ENCODE measurements at regions not wholly inside any gene's neighbourhood (a gene's known extent, or its start where the extent isn't known, plus 50 kb on each side); places are given as distances from the start of the nearest gene placed in this dataset.

DNA sequence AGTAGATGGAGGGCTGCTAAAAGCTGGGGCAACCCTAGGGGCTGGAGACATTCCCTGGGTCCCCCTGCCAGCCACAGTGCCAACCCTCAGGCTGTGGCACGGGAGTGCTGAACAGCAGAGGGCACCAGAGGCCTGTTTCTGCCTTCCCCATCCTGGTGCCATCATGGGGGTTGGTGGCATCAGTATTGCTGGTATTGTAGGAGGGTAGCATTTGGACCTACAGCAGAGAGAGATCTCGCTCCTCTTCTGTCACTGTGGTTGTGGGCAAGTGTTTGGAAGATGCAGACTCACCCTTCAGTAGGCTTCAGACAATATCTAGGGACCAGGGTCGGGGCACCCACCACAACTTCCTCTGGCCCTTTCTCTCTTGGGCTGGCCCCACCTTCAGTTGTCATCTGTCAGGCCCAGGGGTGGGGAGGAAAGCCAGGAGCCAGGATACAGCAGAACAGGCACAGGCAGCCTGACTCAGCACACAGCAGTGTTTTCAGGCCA lies 123.5 kb downstream of the RPLP1 start:
- WGBS: 58% methylated on average over 2 of the region's 3 CpGs

DNA sequence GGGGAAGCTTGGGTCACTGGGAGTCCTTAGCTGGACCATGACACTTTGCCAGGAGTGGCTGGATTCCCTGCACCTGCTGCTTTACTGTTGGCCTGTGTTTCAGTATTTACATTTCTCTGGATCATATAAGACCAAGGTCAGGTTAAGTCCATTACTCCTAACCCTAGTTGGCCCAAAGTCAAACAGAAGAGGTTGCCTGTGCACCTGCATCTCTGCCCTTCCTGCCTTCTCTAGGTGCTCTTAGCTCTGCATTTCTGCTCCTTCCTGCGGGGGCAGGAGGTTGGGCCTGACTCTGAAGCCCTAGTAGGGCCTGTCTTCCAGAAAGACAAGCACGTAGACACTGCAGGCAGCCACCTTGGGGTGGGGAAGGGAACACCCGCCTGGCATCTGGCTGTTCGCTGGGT lies 124.3 kb downstream of the RPLP1 start:
- DNase-seq (ENCODE audit: extremely low spot score): no peak

More for the DNA sequence above, 123.5 kb downstream of the RPLP1 start:
- H3K9me3 ChIP-seq: no peaks in the 10 kb centered on the region
- no peak overlapping the region for H3K4me3 ChIP-seq
- no peaks in the 10 kb centered on the region for H3K36me3 ChIP-seq
- peaks cover 0 to 7% (median 3%) of the 10 kb centered on the region in 4 donors for H3K4me1 ChIP-seq
- no peak for DNase-seq (ENCODE audit: extremely low spot score)
- peaks cover 0 to 5% (median 0%) of the 10 kb centered on the region in 4 donors for H3K27me3 ChIP-seq
- no peak overlapping the region for H3K27ac ChIP-seq (replicated peaks in 1 of 4)
- no peak for TF ChIP-seq EP300 (IDR thresholded peaks at IDR 0.05)
- TF ChIP-seq, protein P1, sequence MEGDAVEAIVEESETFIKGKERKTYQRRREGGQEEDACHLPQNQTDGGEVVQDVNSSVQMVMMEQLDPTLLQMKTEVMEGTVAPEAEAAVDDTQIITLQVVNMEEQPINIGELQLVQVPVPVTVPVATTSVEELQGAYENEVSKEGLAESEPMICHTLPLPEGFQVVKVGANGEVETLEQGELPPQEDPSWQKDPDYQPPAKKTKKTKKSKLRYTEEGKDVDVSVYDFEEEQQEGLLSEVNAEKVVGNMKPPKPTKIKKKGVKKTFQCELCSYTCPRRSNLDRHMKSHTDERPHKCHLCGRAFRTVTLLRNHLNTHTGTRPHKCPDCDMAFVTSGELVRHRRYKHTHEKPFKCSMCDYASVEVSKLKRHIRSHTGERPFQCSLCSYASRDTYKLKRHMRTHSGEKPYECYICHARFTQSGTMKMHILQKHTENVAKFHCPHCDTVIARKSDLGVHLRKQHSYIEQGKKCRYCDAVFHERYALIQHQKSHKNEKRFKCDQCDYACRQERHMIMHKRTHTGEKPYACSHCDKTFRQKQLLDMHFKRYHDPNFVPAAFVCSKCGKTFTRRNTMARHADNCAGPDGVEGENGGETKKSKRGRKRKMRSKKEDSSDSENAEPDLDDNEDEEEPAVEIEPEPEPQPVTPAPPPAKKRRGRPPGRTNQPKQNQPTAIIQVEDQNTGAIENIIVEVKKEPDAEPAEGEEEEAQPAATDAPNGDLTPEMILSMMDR (IDR thresholded peaks at IDR 0.05): peak; percentile 56 to 61 (median 60)
- intact Hi-C loops (cut with DNase I): loop anchor here (2.0 kb wide), 1 partner anchor 913 kb away; no protein-coding TSS in a partner anchor

DNA sequence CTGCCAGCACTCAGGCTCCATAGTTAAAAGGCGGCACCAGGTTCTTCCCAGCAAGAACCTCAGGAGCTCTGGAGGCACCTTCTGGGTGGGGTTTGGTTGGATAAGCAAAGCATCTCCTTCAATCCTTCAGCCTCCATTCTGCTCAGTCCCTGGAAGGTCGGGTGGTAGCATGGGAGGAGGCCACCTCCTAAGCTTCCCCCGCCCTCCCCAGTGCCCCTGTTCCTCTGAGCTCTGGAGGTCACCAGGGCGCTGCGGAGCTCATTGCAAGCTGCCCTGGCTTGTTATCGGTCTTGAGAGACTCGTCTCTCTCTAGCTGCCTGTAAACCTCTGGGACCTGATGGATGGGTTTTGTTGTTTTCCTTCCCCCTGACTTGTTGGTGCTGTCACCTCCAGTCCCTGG lies 124.8 kb downstream of the RPLP1 start:
- WGBS: 88% methylated on average over 7 of the region's 7 CpGs
- intact Hi-C loops (cut with DNase I): loop anchor here (2.0 kb wide), 1 partner anchor 911 kb away; no protein-coding TSS in a partner anchor
- no peak for DNase-seq (ENCODE audit: extremely low spot score)
- Histone ChIP-seq H3K4me1 (peaks cover 0 to 7% (median 3%) of the 10 kb centered on the region in 4 donors), H3K27ac (replicated peaks in 1 of 4) (no peak overlapping the region), H3K4me3 (no peak overlapping the region), H3K9me3 (no peaks in the 10 kb centered on the region), H3K27me3 (peaks cover 0 to 2% (median 0%) of the 10 kb centered on the region in 4 donors), H3K36me3 (no peaks in the 10 kb centered on the region)
- TF ChIP-seq POLR2AphosphoS5 (IDR thresholded peaks at IDR 0.05): no peak
- TF ChIP-seq, protein P1 (IDR thresholded peaks at IDR 0.05): no peak
- no peak for TF ChIP-seq EP300 (IDR thresholded peaks at IDR 0.05)
- TF ChIP-seq POLR2A (IDR thresholded peaks at IDR 0.05; ENCODE audit: low read depth): no peak

More for the DNA sequence above, 124.3 kb downstream of the RPLP1 start:
- Histone ChIP-seq H3K4me3 (no peak overlapping the region), H3K36me3 (no peaks in the 10 kb centered on the region), H3K4me1 (peaks cover 0 to 7% (median 3%) of the 10 kb centered on the region in 4 donors), H3K9me3 (no peaks in the 10 kb centered on the region), H3K27ac (replicated peaks in 1 of 4) (no peak overlapping the region), H3K27me3 (peaks cover 0 to 5% (median 0%) of the 10 kb centered on the region in 4 donors)
- TF ChIP-seq POLR2AphosphoS5 (IDR thresholded peaks at IDR 0.05): no peak
- TF ChIP-seq POLR2A (IDR thresholded peaks at IDR 0.05; ENCODE audit: low read depth): no peak
- no peak for TF ChIP-seq EP300 (IDR thresholded peaks at IDR 0.05)
- TF ChIP-seq, protein P1 (IDR thresholded peaks at IDR 0.05): no peak
- intact Hi-C loops (cut with DNase I): loop anchor here (2.0 kb wide), 1 partner anchor 912 kb away; no protein-coding TSS in a partner anchor
- 100% methylated on average over 1 of the region's 4 CpGs for WGBS

DNA sequence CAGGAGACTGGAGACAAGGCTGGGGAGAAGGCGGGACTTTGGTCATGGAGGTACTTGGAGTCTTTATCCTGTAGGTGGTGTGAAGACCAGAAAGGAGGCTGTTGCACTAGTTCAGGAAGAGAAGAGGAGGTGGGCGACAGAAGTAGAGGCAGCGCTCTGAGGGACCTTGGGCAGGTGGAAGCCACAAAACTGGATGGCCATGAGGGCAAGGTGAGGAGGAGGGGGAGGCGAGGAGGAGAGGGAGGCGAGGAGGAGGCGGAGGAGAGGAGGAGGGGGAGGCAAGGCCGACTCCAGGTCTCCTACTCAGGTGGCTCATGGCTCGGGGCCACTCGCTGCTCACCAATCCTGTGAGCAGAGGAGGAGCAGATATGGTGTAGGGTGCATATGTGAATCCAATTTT lies 125.6 kb downstream of the RPLP1 start:
- no peak for TF ChIP-seq POLR2AphosphoS5 (IDR thresholded peaks at IDR 0.05)
- no peak for TF ChIP-seq EP300 (IDR thresholded peaks at IDR 0.05)
- no peak for TF ChIP-seq POLR2A (IDR thresholded peaks at IDR 0.05; ENCODE audit: low read depth)
- TF ChIP-seq, protein P1 (IDR thresholded peaks at IDR 0.05): no peak
- H3K9me3 ChIP-seq: no peaks in the 10 kb centered on the region
- intact Hi-C loops (cut with DNase I): no loop called here
- H3K36me3 ChIP-seq: no peaks in the 10 kb centered on the region
- H3K4me1 ChIP-seq: peaks cover 0 to 7% (median 3%) of the 10 kb centered on the region in 4 donors
- no peaks in the 10 kb centered on the region for H3K27me3 ChIP-seq
- DNase-seq (ENCODE audit: extremely low spot score): no peak
- H3K4me3 ChIP-seq: no peak overlapping the region
- no peak overlapping the region for H3K27ac ChIP-seq (replicated peaks in 1 of 4)
- WGBS: 95% methylated on average over 9 of the region's 9 CpGs

All from esophagus muscularis mucosa (tissue), 4 donors.